ENCODE measurements at regions not wholly inside any gene's neighbourhood (a gene's known extent, or its start where the extent isn't known, plus 50 kb on each side); places are given as distances from the start of the nearest gene placed in this dataset.

- no peak for FAIRE-seq
- ATAC-seq: no peak
- Histone ChIP-seq H3K9me3 (no peaks in the 10 kb centered on the region), H3K27ac (no peak overlapping the region), H3K36me3 (no peaks in the 10 kb centered on the region), H3K4me3 (no peak overlapping the region), H3K4me1 (peaks cover 0 to 12% (median 10%) of the 10 kb centered on the region in 3 donors), H3K27me3 (no peaks in the 10 kb centered on the region)
- TF ChIP-seq CTCF (IDR thresholded peaks at IDR 0.05): no peak
- 65 to 77% methylated on average over 8 of the region's 8 CpGs for WGBS, 2 donors
- intact Hi-C loops (cut with DNase I): no loop called here
- DNase-seq: no peak
Observed at GRCh38 chr4:108529984-108530905, 90.1 kb upstream of the RPL34 start.

GRCh38 chr4:108529102-108529501 is 91.3 kb upstream of the RPL34 start:
- DNase-seq (no peak), ATAC-seq (no peak), FAIRE-seq (no peak)
- no peak overlapping the region for H3K27ac ChIP-seq
- no peaks in the 10 kb centered on the region for H3K27me3 ChIP-seq
- H3K4me1 ChIP-seq: peaks cover 0 to 12% (median 2%) of the 10 kb centered on the region in 3 donors
- H3K4me3 ChIP-seq: no peak overlapping the region
- H3K9me3 ChIP-seq: no peaks in the 10 kb centered on the region
- no peaks in the 10 kb centered on the region for H3K36me3 ChIP-seq
- no peak for TF ChIP-seq CTCF (IDR thresholded peaks at IDR 0.05)
- 75 to 87% methylated on average over 1 of the region's 1 CpG for WGBS, 2 donors
- intact Hi-C loops (cut with DNase I): no loop called here

- no peaks in the 10 kb centered on the region for H3K27me3 ChIP-seq
- no peak overlapping the region for H3K4me3 ChIP-seq
- intact Hi-C loops (cut with DNase I): no loop called here
- no peak overlapping the region for H3K27ac ChIP-seq
- no peak for FAIRE-seq
- no peak for DNase-seq
- no peak for ATAC-seq
- 72 to 81% methylated on average over 2 of the region's 2 CpGs for WGBS, 2 donors
- H3K9me3 ChIP-seq: no peaks in the 10 kb centered on the region
- no peaks in the 10 kb centered on the region for H3K36me3 ChIP-seq
- H3K4me1 ChIP-seq: peaks cover 0 to 4% (median 0%) of the 10 kb centered on the region in 3 donors
- TF ChIP-seq CTCF (IDR thresholded peaks at IDR 0.05): no peak
Observed at GRCh38 chr4:108527723-108528122, 92.7 kb upstream of the RPL34 start.

GRCh38 chr4:108520807-108521206 is 99.6 kb upstream of the RPL34 start:
- Histone ChIP-seq H3K27ac (no peak overlapping the region), H3K36me3 (no peaks in the 10 kb centered on the region), H3K9me3 (no peaks in the 10 kb centered on the region), H3K4me1 (no peaks in the 10 kb centered on the region), H3K4me3 (no peak overlapping the region), H3K27me3 (no peaks in the 10 kb centered on the region)
- DNase-seq (no peak), ATAC-seq (no peak), FAIRE-seq (no peak)
- no peak for TF ChIP-seq CTCF (IDR thresholded peaks at IDR 0.05)
- 96 to 100% methylated on average over 1 of the region's 1 CpG for WGBS, 2 donors
- intact Hi-C loops (cut with DNase I): no loop called here
